ENCODE measurements at regions not wholly inside any gene's neighbourhood (a gene's known extent, or its start where the extent isn't known, plus 50 kb on each side); places are given as distances from the start of the nearest gene placed in this dataset.
"Not testable (repeated sequence)": the region's sequence is repeated elsewhere in the genome, so short reads cannot be mapped to it uniquely, and the experiment has no call there.

GRCh38 chr2:105487142-105488069, 88.6 kb upstream of the FHL2 start:
- no peaks in the 10 kb centered on the region for H3K4me1 Mint-ChIP-seq (ENCODE audit: low read depth)
- no peak overlapping the region for H3K4me3 Mint-ChIP-seq
- H3K36me3 Mint-ChIP-seq (ENCODE audit: low read depth): no peaks in the 10 kb centered on the region
- H3K27me3 Mint-ChIP-seq: peaks cover 5% of the 10 kb centered on the region
- H3K9me3 Mint-ChIP-seq: no peaks in the 10 kb centered on the region
- no peak overlapping the region for H3K27ac Mint-ChIP-seq

- Mint-ChIP-seq H3K4me3 (no peak overlapping the region), H3K4me1 (ENCODE audit: low read depth) (no peaks in the 10 kb centered on the region), H3K27ac (no peak overlapping the region), H3K36me3 (ENCODE audit: low read depth) (no peaks in the 10 kb centered on the region), H3K27me3 (peaks cover 5% of the 10 kb centered on the region), H3K9me3 (no peaks in the 10 kb centered on the region)
Measured at GRCh38 chr2:105486762-105487141, 87.9 kb upstream of the FHL2 start.

GRCh38 chr2:105478670-105479069, 79.8 kb upstream of the FHL2 start:
- H3K9me3 Mint-ChIP-seq: no peaks in the 10 kb centered on the region
- H3K36me3 Mint-ChIP-seq (ENCODE audit: low read depth): no peaks in the 10 kb centered on the region
- H3K27me3 Mint-ChIP-seq: peaks cover 10% of the 10 kb centered on the region
- no peaks in the 10 kb centered on the region for H3K4me1 Mint-ChIP-seq (ENCODE audit: low read depth)
- H3K27ac Mint-ChIP-seq: no peak overlapping the region
- H3K4me3 Mint-ChIP-seq: no peak overlapping the region

GRCh38 chr2:105477050-105477620, 78.3 kb upstream of the FHL2 start:
- H3K36me3 Mint-ChIP-seq (ENCODE audit: low read depth); H3K27ac Mint-ChIP-seq; H3K4me1 Mint-ChIP-seq (ENCODE audit: low read depth); H3K4me3 Mint-ChIP-seq; H3K9me3 Mint-ChIP-seq: not testable (repeated sequence)
- H3K27me3 Mint-ChIP-seq: peaks cover 10% of the 10 kb centered on the region

- no peaks in the 10 kb centered on the region for H3K36me3 Mint-ChIP-seq (ENCODE audit: low read depth)
- H3K9me3 Mint-ChIP-seq: no peaks in the 10 kb centered on the region
- H3K4me3 Mint-ChIP-seq: no peak overlapping the region
- no peak overlapping the region for H3K27ac Mint-ChIP-seq
- peaks cover 7% of the 10 kb centered on the region for H3K4me1 Mint-ChIP-seq (ENCODE audit: low read depth)
- no peaks in the 10 kb centered on the region for H3K27me3 Mint-ChIP-seq
Measured at GRCh38 chr2:105473011-105473410, 74.2 kb upstream of the FHL2 start.

- H3K36me3 Mint-ChIP-seq (ENCODE audit: low read depth): no peaks in the 10 kb centered on the region
- H3K27ac Mint-ChIP-seq: no peak overlapping the region
- H3K4me1 Mint-ChIP-seq (ENCODE audit: low read depth): peaks cover 16% of the 10 kb centered on the region
- no peaks in the 10 kb centered on the region for H3K9me3 Mint-ChIP-seq
- no peak overlapping the region for H3K4me3 Mint-ChIP-seq
- H3K27me3 Mint-ChIP-seq: peaks cover 10% of the 10 kb centered on the region
Measured at GRCh38 chr2:105470979-105471378, 72.1 kb upstream of the FHL2 start.

GRCh38 chr2:105469781-105470180, 70.9 kb upstream of the FHL2 start:
- H3K27ac Mint-ChIP-seq: no peak overlapping the region
- peaks cover 10% of the 10 kb centered on the region for H3K27me3 Mint-ChIP-seq
- peaks cover 16% of the 10 kb centered on the region for H3K4me1 Mint-ChIP-seq (ENCODE audit: low read depth)

GRCh38 chr2:105468582-105469042, 69.8 kb upstream of the FHL2 start:
- H3K27ac Mint-ChIP-seq: peak overlapping the region; percentile 64
- peak overlapping the region; percentile 45 for H3K4me3 Mint-ChIP-seq
- H3K9me3 Mint-ChIP-seq: no peaks in the 10 kb centered on the region
- peaks cover 10% of the 10 kb centered on the region for H3K27me3 Mint-ChIP-seq
- peaks cover 16% of the 10 kb centered on the region for H3K4me1 Mint-ChIP-seq (ENCODE audit: low read depth)
- H3K36me3 Mint-ChIP-seq (ENCODE audit: low read depth): no peaks in the 10 kb centered on the region

More at GRCh38 chr2:105469781-105470180, 70.9 kb upstream of the FHL2 start:
- H3K36me3 Mint-ChIP-seq (ENCODE audit: low read depth): no peaks in the 10 kb centered on the region
- no peaks in the 10 kb centered on the region for H3K9me3 Mint-ChIP-seq
- no peak overlapping the region for H3K4me3 Mint-ChIP-seq

GRCh38 chr2:105464325-105464724, 65.5 kb upstream of the FHL2 start:
- Mint-ChIP-seq H3K9me3 (no peaks in the 10 kb centered on the region), H3K4me1 (ENCODE audit: low read depth) (peaks cover 16% of the 10 kb centered on the region), H3K27me3 (peaks cover 10% of the 10 kb centered on the region), H3K27ac (no peak overlapping the region), H3K36me3 (ENCODE audit: low read depth) (no peaks in the 10 kb centered on the region), H3K4me3 (no peak overlapping the region)

- Mint-ChIP-seq H3K36me3 (ENCODE audit: low read depth) (no peaks in the 10 kb centered on the region), H3K27me3 (peaks cover 3% of the 10 kb centered on the region), H3K4me1 (ENCODE audit: low read depth) (no peaks in the 10 kb centered on the region), H3K9me3 (no peaks in the 10 kb centered on the region), H3K4me3 (no peak overlapping the region), H3K27ac (no peak overlapping the region)
Measured at GRCh38 chr2:105460048-105460732, 61.3 kb upstream of the FHL2 start.

- Mint-ChIP-seq H3K36me3 (ENCODE audit: low read depth) (no peaks in the 10 kb centered on the region), H3K9me3 (no peaks in the 10 kb centered on the region), H3K27ac (no peak overlapping the region), H3K27me3 (peaks cover 3% of the 10 kb centered on the region), H3K4me1 (ENCODE audit: low read depth) (peaks cover 4% of the 10 kb centered on the region), H3K4me3 (no peak overlapping the region)
Measured at GRCh38 chr2:105458076-105458475, 59.2 kb upstream of the FHL2 start.

- Mint-ChIP-seq H3K9me3 (no peaks in the 10 kb centered on the region), H3K36me3 (ENCODE audit: low read depth) (no peaks in the 10 kb centered on the region), H3K27ac (no peak overlapping the region), H3K4me3 (no peak overlapping the region), H3K4me1 (ENCODE audit: low read depth) (peaks cover 4% of the 10 kb centered on the region), H3K27me3 (peaks cover 3% of the 10 kb centered on the region)
Measured at GRCh38 chr2:105455488-105456003, 56.7 kb upstream of the FHL2 start.

GRCh38 chr2:105454801-105455485, 56.1 kb upstream of the FHL2 start:
- Mint-ChIP-seq H3K27ac (no peak overlapping the region), H3K4me1 (ENCODE audit: low read depth) (peaks cover 4% of the 10 kb centered on the region), H3K4me3 (no peak overlapping the region), H3K27me3 (peaks cover 3% of the 10 kb centered on the region), H3K9me3 (no peaks in the 10 kb centered on the region), H3K36me3 (ENCODE audit: low read depth) (no peaks in the 10 kb centered on the region)

- H3K9me3 Mint-ChIP-seq: no peaks in the 10 kb centered on the region
- peaks cover 20% of the 10 kb centered on the region for H3K27me3 Mint-ChIP-seq
- H3K4me1 Mint-ChIP-seq (ENCODE audit: low read depth): peaks cover 4% of the 10 kb centered on the region
- no peaks in the 10 kb centered on the region for H3K36me3 Mint-ChIP-seq (ENCODE audit: low read depth)
- H3K4me3 Mint-ChIP-seq: no peak overlapping the region
- H3K27ac Mint-ChIP-seq: no peak overlapping the region
Measured at GRCh38 chr2:105451571-105452166, 52.8 kb upstream of the FHL2 start.
